Ishikawa (cell line): ENCODE measurements at regions not wholly inside any gene's neighbourhood (a gene's known extent, or its start where the extent isn't known, plus 50 kb on each side); places are given as distances from the start of the nearest gene placed in this dataset.

Experiments used
- CEBPB ChIP-seq: IDR thresholded peaks from 2 replicates; pipeline ENCODE4 v1.6.1; 2012
- CREB1 ChIP-seq: IDR thresholded peaks from 2 replicates; pipeline ENCODE4 v1.6.1; 2012; ENCODE audit warnings: low read depth
- EGR1 ChIP-seq: IDR thresholded peaks from 2 replicates; pipeline ENCODE4 v1.6.1; 2012
- EP300 ChIP-seq: IDR thresholded peaks from 2 replicates; pipeline ENCODE4 v1.6.1; 2012; ENCODE audit warnings: borderline replicate concordance
- NFIC ChIP-seq: IDR thresholded peaks from 2 replicates; pipeline ENCODE4 v1.6.1; 2012
- RAD21 ChIP-seq: IDR thresholded peaks from 2 replicates; pipeline ENCODE4 v1.6.1; 2012; ENCODE audit warnings: low read depth
- REST ChIP-seq: IDR thresholded peaks from 2 replicates; pipeline ENCODE4 v1.6.1; 2012; ENCODE audit warnings: low read depth, mild to moderate bottlenecking
- TAF1 ChIP-seq: IDR thresholded peaks from 2 replicates; pipeline ENCODE4 v1.6.1; 2012; ENCODE audit warnings: low read depth, mild to moderate bottlenecking
- TEAD4 ChIP-seq: IDR thresholded peaks from 2 replicates; pipeline ENCODE4 v1.6.1; 2012
- USF1 ChIP-seq: IDR thresholded peaks from 2 replicates; pipeline ENCODE4 v1.6.1; 2012
- YY1 ChIP-seq: IDR thresholded peaks from 2 replicates; pipeline ENCODE4 v1.6.1; 2012; ENCODE audit warnings: low read depth
- ZBTB7A ChIP-seq: IDR thresholded peaks from 2 replicates; pipeline ENCODE4 v1.6.1; 2012; ENCODE audit warnings: low read depth

- no peak for TF ChIP-seq RAD21
- no peak for TF ChIP-seq YY1
- no peak for TF ChIP-seq EP300
- TF ChIP-seq ZBTB7A: no peak
- no peak for TF ChIP-seq TAF1
- TF ChIP-seq REST: no peak
- no peak for TF ChIP-seq TEAD4
- TF ChIP-seq CEBPB: no peak
- no peak for TF ChIP-seq NFIC
- no peak for TF ChIP-seq CREB1
- TF ChIP-seq EGR1: no peak
- no peak for TF ChIP-seq USF1
Observed at GRCh38 chr10:130382031-130382430, 245.8 kb downstream of the GLRX3 start.
